Loucy (cell line): ENCODE measurements at regions not wholly inside any gene's neighbourhood (a gene's known extent, or its start where the extent isn't known, plus 50 kb on each side); places are given as distances from the start of the nearest gene placed in this dataset.

Experiments
- H2AFZ ChIP-seq: fragments of 200-600 bp; sonication (generic); 2 replicates; pipeline ENCODE4 v1.6.0; 2016; ENCODE audit warnings: antibody characterized with exemption, mild to moderate bottlenecking, low read length, moderate library complexity
- H3F3A ChIP-seq: fragments of 200-600 bp; 2 replicates; pipeline ENCODE4 v1.6.0; 2016; ENCODE audit warnings: antibody characterized with exemption, low read depth, mild to moderate bottlenecking
- H3K27me3 ChIP-seq: fragments of 200-600 bp; sonication (generic); 2 replicates; pipeline ENCODE4 v1.6.1; 2014; ENCODE audit warnings: low read length, mild to moderate bottlenecking; ENCODE audit not compliant: insufficient read depth, poor library complexity, severe bottlenecking
- H3K36me3 ChIP-seq: fragments of 200-600 bp; sonication (generic); 2 replicates; pipeline ENCODE4 v1.6.1; 2016; ENCODE audit warnings: low read length; ENCODE audit not compliant: insufficient read depth
- H3K4me1 ChIP-seq: fragments of 200-600 bp; sonication (generic); 2 replicates; pipeline ENCODE4 v1.5.1; 2014; ENCODE audit warnings: low read length, mild to moderate bottlenecking; ENCODE audit not compliant: insufficient read depth, poor library complexity, severe bottlenecking
- H3K4me2 ChIP-seq: fragments of 200-600 bp; sonication (generic); 2 replicates; pipeline ENCODE4 v1.6.0; 2014; ENCODE audit warnings: antibody characterized with exemption, low read length, low read depth, mild to moderate bottlenecking; ENCODE audit not compliant: poor library complexity, severe bottlenecking
- H3K4me3 ChIP-seq: fragments of 200-600 bp; sonication (generic); 2 replicates; pipeline ENCODE4 v1.5.1; 2014; ENCODE audit warnings: low read length, mild to moderate bottlenecking, mixed read lengths; ENCODE audit not compliant: poor library complexity, severe bottlenecking
- H3K79me2 ChIP-seq: fragments of 200-600 bp; sonication (generic); 2 replicates; pipeline ENCODE4 v1.6.1; 2014; ENCODE audit warnings: low read length; ENCODE audit not compliant: insufficient read depth
- H3K9ac ChIP-seq: fragments of 200-600 bp; sonication (generic); 2 replicates; pipeline ENCODE4 v1.6.0; 2014; ENCODE audit warnings: mild to moderate bottlenecking, low read depth, low read length, moderate library complexity; ENCODE audit not compliant: poor library complexity, severe bottlenecking
- H3K9me2 ChIP-seq: fragments of 200-600 bp; sonication (generic); replicated peaks from 2 replicates; pipeline ENCODE4 v1.6.1; 2016; ENCODE audit warnings: low read depth, low read length, mixed read lengths
- H3K9me3 ChIP-seq: fragments of 200-600 bp; sonication (generic); 2 replicates; pipeline ENCODE4 v1.6.1; 2014; ENCODE audit warnings: mild to moderate bottlenecking, antibody characterized with exemption, low read length, low read depth; ENCODE audit not compliant: insufficient read depth
- H4K20me1 ChIP-seq: fragments of 200-600 bp; sonication (generic); 2 replicates; pipeline ENCODE4 v1.6.0; 2014; ENCODE audit warnings: antibody characterized with exemption, low read length, mild to moderate bottlenecking; ENCODE audit not compliant: insufficient read depth, poor library complexity, severe bottlenecking
- CTCF ChIP-seq: fragments of 200-600 bp; sonication (generic); conservative IDR thresholded peaks from 2 replicates; pipeline ENCODE4 v1.5.1; 2014; ENCODE audit warnings: mild to moderate bottlenecking, antibody characterized with exemption, low read length
- EZH2phosphoT487 ChIP-seq: fragments of 200-600 bp; IDR thresholded peaks from 2 replicates; pipeline ENCODE4 v1.6.1; 2018; ENCODE audit warnings: antibody characterized with exemption, mild to moderate bottlenecking, moderate library complexity, borderline replicate concordance

GRCh38 chr14:100983710-100984109 lies 80.2 kb upstream of the RTL1 start:
- Histone ChIP-seq H3K4me3 (no peak overlapping the region), H3K9me2 (no peaks in the 10 kb centered on the region), H2AFZ (no peak overlapping the region), H3K27me3 (no peaks in the 10 kb centered on the region), H4K20me1 (no peaks in the 10 kb centered on the region), H3K9me3 (no peaks in the 10 kb centered on the region), H3K9ac (no peak overlapping the region), H3K4me2 (no peak overlapping the region), H3K4me1 (no peaks in the 10 kb centered on the region), H3K79me2 (no peaks in the 10 kb centered on the region), H3K36me3 (no peaks in the 10 kb centered on the region), H3F3A (no peaks in the 10 kb centered on the region)
- no peak for TF ChIP-seq EZH2phosphoT487
- no peak for TF ChIP-seq CTCF

DNA sequence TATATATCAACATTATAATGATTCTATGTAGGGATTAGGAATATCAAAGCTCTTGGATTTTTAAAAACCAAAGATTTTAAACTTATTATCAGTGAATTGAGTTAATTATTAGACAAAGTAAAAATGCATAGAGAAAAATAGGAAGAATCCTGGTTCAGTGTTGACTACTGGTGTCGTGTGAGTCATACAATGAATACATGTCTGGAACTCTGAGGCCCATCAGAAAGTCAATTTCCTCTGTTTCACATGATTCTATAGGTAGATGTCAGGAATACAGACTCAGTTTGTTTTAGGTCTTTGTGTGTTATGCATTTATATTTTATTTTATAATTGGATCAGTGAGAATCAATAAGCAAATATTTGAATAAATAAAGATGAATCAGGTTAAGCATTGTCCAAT lies 84.5 kb upstream of the RTL1 start:
- H3F3A ChIP-seq: no peaks in the 10 kb centered on the region
- no peaks in the 10 kb centered on the region for H3K79me2 ChIP-seq
- no peaks in the 10 kb centered on the region for H3K9me3 ChIP-seq
- H3K36me3 ChIP-seq: no peaks in the 10 kb centered on the region
- H4K20me1 ChIP-seq: no peaks in the 10 kb centered on the region
- no peak overlapping the region for H3K4me3 ChIP-seq
- no peak overlapping the region for H2AFZ ChIP-seq
- no peaks in the 10 kb centered on the region for H3K4me1 ChIP-seq
- no peak overlapping the region for H3K4me2 ChIP-seq
- H3K9ac ChIP-seq: no peak overlapping the region
- TF ChIP-seq EZH2phosphoT487 (no peak), CTCF (no peak)
- no peaks in the 10 kb centered on the region for H3K27me3 ChIP-seq
- H3K9me2 ChIP-seq: no peaks in the 10 kb centered on the region

DNA sequence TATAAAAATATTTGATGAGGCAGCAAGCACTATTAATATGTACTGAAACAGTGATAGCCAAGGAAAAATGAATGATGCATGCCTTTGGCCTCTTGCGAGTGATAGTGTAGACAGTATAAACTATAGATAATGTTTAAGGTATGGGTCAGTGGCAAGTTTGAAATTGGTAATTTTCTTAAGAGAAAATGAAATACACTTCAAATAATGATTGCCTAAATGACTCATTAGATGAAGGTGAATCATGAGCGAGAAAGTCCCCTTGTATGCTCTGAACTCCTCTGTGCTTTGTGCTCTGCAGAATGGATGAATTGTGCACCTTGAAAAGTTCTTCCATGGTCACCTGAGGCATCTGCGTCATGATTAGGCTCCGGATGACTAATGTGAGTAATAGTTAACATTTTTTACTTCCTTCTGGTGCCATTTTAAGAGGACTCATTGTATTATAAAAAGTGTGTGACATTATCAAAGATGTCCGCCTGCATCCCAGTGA lies 84.9 kb upstream of the RTL1 start:
- no peaks in the 10 kb centered on the region for H3K4me1 ChIP-seq
- no peaks in the 10 kb centered on the region for H3K79me2 ChIP-seq
- no peak overlapping the region for H3K4me3 ChIP-seq
- TF ChIP-seq CTCF (no peak), EZH2phosphoT487 (no peak)
- H3K9me3 ChIP-seq: no peaks in the 10 kb centered on the region
- H3K36me3 ChIP-seq: no peaks in the 10 kb centered on the region
- no peak overlapping the region for H3K4me2 ChIP-seq
- no peaks in the 10 kb centered on the region for H3F3A ChIP-seq
- H2AFZ ChIP-seq: no peak overlapping the region
- no peaks in the 10 kb centered on the region for H3K9me2 ChIP-seq
- H3K27me3 ChIP-seq: no peaks in the 10 kb centered on the region
- H4K20me1 ChIP-seq: no peaks in the 10 kb centered on the region
- no peak overlapping the region for H3K9ac ChIP-seq
